ENCODE measurements at regions not wholly inside any gene's neighbourhood (a gene's known extent, or its start where the extent isn't known, plus 50 kb on each side); places are given as distances from the start of the nearest gene placed in this dataset.

DNA sequence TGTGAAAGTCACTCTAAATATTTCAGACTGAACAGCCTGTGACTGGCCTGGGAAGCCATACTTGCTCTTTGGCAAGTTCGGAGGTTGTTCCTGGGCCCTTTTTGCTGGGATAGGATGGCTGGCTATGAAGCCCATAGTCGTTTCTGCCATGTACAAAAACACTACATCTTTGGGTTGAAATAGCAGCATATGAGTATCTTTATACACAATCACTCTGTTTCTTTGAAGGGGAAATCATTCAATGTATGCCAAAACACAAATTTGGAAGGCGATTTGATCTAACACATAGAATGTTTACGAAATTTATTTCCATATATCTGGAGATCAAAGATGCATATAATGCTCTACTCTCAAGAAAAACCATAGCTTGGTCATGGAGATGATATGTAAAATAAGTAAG lies 192.9 kb downstream of the SQOR start:
- H3K36me3 ChIP-seq = no peaks in the 10 kb centered on the region
- TF ChIP-seq EP300 (IDR thresholded peaks at IDR 0.05) = no peak
- TF ChIP-seq, protein P1, sequence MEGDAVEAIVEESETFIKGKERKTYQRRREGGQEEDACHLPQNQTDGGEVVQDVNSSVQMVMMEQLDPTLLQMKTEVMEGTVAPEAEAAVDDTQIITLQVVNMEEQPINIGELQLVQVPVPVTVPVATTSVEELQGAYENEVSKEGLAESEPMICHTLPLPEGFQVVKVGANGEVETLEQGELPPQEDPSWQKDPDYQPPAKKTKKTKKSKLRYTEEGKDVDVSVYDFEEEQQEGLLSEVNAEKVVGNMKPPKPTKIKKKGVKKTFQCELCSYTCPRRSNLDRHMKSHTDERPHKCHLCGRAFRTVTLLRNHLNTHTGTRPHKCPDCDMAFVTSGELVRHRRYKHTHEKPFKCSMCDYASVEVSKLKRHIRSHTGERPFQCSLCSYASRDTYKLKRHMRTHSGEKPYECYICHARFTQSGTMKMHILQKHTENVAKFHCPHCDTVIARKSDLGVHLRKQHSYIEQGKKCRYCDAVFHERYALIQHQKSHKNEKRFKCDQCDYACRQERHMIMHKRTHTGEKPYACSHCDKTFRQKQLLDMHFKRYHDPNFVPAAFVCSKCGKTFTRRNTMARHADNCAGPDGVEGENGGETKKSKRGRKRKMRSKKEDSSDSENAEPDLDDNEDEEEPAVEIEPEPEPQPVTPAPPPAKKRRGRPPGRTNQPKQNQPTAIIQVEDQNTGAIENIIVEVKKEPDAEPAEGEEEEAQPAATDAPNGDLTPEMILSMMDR (IDR thresholded peaks at IDR 0.05) = no peak
- TF ChIP-seq POLR2A (IDR thresholded peaks at IDR 0.05) = no peak
- no peak for DNase-seq
- no peaks in the 10 kb centered on the region for H3K27me3 ChIP-seq
- 71 to 80% (median 72%) methylated on average over 4 of the region's 4 CpGs for WGBS, 3 donors
- no peaks in the 10 kb centered on the region for H3K4me1 ChIP-seq (ENCODE audit: insufficient read depth)
- no peak overlapping the region for H3K4me3 ChIP-seq
- intact Hi-C loops (cut with DNase I) = no loop called here
- H3K27ac ChIP-seq = no peak overlapping the region
- H3K9me3 ChIP-seq = no peaks in the 10 kb centered on the region

DNA sequence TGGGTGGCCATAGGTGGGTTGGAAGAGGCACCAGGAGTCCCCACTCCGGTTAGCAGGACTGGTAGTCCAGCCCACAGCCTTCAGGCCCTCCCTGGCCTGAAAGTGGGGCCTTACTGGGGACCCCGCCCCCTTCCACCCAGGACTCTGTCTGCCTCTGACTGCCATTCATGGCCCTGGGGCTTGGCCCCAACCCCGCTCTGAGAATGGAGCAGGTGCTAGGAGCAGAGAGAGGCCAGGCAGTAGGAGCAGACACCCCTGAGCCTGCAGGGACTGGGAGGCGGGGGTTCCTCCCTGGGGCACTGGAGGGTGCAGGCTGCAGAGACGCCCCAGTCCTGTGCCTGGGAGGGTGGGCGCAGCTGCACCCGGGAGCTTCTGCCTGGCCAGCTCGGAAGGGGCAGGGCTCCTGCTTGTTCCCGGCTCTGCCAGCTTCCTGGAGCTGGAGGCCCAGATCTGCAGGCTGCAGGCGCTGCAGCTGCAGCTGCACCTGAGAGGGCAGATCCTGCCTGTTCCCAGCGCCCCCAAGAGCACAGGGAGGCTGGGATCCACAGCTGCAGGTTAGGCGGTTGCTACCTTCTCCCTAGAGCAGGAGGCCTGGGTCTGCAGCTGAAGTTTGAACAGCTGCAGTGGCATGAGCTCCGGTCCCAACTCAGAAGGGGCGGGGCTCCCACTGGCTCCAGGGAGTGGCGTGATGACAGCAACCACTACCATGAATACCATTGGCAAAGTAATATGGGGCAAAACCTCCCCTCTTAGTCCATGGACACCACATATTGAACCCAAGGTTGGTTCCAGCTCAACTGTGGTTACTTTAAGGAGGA lies 194.7 kb downstream of the SQOR start:
- DNase-seq = no peak
- Histone ChIP-seq H3K4me3 (no peak overlapping the region), H3K9me3 (no peaks in the 10 kb centered on the region), H3K27me3 (no peaks in the 10 kb centered on the region), H3K36me3 (no peaks in the 10 kb centered on the region), H3K4me1 (ENCODE audit: insufficient read depth) (no peaks in the 10 kb centered on the region), H3K27ac (no peak overlapping the region)
- 81 to 84% (median 81%) methylated on average over 8 to 15 of the region's 15 CpGs for WGBS, 3 donors
- TF ChIP-seq, protein P1 (IDR thresholded peaks at IDR 0.05) = no peak
- no peak for TF ChIP-seq EP300 (IDR thresholded peaks at IDR 0.05)
- TF ChIP-seq POLR2A (IDR thresholded peaks at IDR 0.05) = no peak
- intact Hi-C loops (cut with DNase I) = no loop called here

DNA sequence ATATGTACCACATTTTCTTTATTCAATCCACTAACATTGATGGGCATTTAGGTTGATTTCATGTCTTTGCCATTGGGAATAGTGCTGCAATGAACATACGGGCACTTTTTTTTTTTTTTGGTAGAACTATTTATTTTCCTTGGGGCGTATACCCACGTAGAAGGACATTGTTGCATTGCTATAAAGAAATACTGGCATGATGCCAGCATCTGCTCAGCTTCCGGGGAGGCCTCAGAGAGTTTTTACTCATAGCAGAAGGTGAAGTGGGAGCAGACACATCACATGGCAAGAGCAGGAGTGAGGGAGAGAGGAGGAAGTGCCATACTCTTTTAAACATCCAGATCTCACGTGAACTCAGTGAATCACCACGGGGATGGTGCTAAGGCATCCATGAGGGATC lies 197.0 kb downstream of the SQOR start:
- intact Hi-C loops (cut with DNase I) = no loop called here
- no peak for DNase-seq
- H3K27me3 ChIP-seq = no peaks in the 10 kb centered on the region
- no peak overlapping the region for H3K27ac ChIP-seq
- no peak overlapping the region for H3K4me3 ChIP-seq
- H3K9me3 ChIP-seq = no peaks in the 10 kb centered on the region
- no peaks in the 10 kb centered on the region for H3K4me1 ChIP-seq (ENCODE audit: insufficient read depth)
- no peaks in the 10 kb centered on the region for H3K36me3 ChIP-seq
- WGBS, 3 donors = 60 to 77% (median 71%) methylated on average over 6 of the region's 6 CpGs
- TF ChIP-seq POLR2A (IDR thresholded peaks at IDR 0.05) = no peak
- TF ChIP-seq, protein P1 (IDR thresholded peaks at IDR 0.05) = no peak
- no peak for TF ChIP-seq EP300 (IDR thresholded peaks at IDR 0.05)

DNA sequence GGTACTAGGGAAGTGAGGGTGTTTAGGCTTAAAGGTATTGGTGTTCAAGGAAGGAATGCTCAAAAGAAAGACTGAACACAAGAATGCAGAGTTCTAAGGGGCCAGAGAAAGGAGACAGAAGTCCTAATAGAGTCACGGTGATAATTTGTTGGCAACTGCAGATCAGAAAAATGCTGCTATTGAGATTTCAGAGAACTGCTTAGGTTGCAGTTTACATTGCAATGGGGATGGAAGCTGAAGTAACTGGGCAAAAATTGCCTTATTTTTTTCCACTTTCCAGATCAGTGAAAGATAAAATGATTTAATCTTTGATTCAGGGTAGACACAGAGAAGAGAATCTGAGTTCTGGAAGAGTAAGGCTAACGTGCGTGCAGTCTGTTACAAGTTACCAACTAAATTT lies 199.8 kb downstream of the SQOR start:
- no peak for DNase-seq
- 85 to 87% (median 85%) methylated on average over 3 of the region's 3 CpGs for WGBS, 3 donors
- intact Hi-C loops (cut with DNase I) = no loop called here
- Histone ChIP-seq H3K4me1 (ENCODE audit: insufficient read depth) (no peaks in the 10 kb centered on the region), H3K27me3 (no peaks in the 10 kb centered on the region), H3K36me3 (no peaks in the 10 kb centered on the region), H3K9me3 (no peaks in the 10 kb centered on the region), H3K4me3 (no peak overlapping the region), H3K27ac (no peak overlapping the region)
- TF ChIP-seq EP300 (IDR thresholded peaks at IDR 0.05) (no peak), POLR2A (IDR thresholded peaks at IDR 0.05) (no peak)
- TF ChIP-seq, protein P1 (IDR thresholded peaks at IDR 0.05) = no peak
